ENCODE measurements at regions not wholly inside any gene's neighbourhood (a gene's known extent, or its start where the extent isn't known, plus 50 kb on each side); places are given as distances from the start of the nearest gene placed in this dataset.
"Not testable (repeated sequence)": the region's sequence is repeated elsewhere in the genome, so short reads cannot be mapped to it uniquely, and the experiment has no call there.

DNA sequence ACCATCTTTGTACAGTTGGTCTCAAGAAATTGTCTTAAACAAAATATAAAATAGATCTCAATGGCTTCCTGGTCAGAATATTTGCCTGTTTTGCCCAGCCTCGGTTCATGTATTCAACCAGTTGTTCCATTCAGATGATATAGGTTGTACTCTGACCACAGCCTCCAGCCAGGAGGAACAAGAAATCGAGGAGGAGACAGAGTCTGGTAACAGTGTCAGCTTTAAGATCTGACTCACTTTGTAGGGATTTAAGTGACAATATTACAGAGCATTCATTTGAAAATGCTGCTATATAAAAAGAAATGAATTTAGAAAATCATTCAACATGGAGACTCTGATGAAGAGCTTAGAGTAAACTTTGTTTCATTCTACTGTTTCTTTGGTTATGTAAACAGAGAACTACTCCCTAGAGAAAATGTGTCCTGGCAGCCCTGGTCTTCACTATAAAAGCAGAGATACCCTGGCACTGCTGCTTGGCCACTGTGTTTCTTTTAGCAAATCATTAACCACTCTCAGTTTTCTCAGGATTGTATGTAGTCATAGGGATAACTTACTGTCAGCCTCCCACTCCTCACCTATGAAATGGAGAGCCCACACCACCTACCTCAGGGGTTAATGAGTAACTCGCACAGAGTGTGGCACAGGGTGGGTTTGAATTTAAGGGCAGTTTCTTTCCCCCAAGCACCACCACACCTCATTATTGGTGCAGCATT lies 53.5 kb downstream of the PAGE2 start:
- DNase-seq, result no peak

- no peak for DNase-seq
Observed at GRCh38 chrX:55142919-55143310, 54.1 kb downstream of the PAGE2 start.

- no peak for DNase-seq
Observed at GRCh38 chrX:55143621-55144020, 54.8 kb downstream of the PAGE2 start.

- DNase-seq, result no peak
Observed at GRCh38 chrX:55144697-55145096, 55.9 kb downstream of the PAGE2 start.

DNA sequence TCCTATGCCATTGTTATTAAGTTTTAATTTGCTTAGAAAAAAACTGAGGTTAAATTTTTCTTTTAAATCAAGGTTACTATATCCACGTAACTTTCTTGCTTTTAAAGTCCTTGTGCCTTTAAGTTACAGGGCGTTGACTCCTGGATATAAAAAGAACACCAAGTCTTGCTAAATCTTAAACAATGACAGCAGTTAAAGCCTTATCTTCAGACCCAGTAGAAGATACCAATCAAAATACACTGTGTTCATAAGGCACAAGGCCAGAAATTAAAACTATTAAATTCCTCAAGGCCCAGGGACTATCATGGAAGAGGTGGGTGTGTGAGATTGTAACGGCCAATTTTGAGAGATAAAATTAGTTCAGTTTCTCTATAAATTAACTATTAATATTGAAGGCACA lies 60.4 kb downstream of the PAGE2 start:
- no peak for DNase-seq

- no peak for DNase-seq
Observed at GRCh38 chrX:55151199-55151598, 62.4 kb downstream of the PAGE2 start.

- peak; percentile 9 for DNase-seq
Observed at GRCh38 chrX:55159551-55159950, 60.6 kb upstream of the PAGE5 start.

DNA sequence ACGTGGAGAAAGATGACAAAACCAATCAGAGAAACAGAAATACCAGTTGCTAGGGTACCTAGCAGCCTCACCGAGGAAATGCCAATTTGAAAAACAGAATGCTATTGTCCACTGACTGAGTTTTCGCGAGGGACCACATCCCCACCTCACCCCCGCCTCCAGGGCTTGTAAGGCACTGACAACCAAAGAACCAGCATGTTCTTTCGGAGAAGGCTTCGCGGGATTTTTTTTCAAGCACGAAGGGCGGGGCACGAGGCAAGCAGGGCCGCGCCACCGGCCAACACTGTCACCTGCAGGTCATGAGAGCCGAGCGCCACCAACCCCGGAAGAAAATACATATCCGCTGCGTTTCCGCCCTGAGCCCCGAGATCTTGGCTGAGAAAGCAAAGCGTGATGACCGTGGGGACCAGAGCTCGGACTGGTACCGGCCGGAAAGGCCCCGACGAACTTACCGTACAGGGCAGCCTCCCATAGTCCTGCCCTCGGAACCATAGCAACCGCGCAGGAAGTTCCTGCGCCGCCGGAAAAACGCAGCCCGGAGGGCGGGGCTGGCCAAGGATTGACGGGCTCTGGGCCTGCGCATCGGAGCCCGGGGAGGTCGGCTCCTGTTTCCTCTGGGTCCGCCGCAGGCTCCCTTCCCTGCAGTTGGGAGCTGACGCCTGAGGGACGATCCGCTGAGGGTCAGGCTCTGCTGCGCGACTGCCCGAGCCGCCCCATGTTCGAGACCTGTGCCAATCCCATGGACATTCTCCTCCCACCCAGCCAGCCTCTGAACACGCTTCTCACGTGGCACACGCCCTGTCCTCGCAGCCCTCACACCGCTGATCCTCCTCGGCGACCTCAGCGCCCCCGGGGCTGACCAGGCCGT lies 59.2 kb upstream of the PAGE5 start:
- DNase-seq, result peak; percentile 89

DNA sequence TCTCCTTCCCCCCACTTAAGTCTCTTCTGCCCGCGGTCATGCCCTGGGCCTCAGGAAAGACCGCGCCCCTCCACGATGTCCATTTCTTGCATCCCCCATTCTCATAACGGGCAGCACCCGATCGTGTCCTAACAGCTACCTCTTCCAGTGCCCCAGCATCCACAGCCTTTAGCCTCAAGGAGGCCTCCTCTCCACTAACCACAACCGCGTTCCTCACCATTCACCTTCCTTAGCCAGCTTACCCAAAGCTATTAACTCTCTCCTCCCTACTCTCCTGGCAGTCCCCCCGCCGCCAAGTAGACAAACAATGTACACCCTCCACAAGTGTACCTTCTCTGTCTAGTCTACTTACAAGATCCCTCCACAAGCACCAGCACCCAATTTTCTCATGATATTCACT lies 58.6 kb upstream of the PAGE5 start:
- DNase-seq, result no peak

DNA sequence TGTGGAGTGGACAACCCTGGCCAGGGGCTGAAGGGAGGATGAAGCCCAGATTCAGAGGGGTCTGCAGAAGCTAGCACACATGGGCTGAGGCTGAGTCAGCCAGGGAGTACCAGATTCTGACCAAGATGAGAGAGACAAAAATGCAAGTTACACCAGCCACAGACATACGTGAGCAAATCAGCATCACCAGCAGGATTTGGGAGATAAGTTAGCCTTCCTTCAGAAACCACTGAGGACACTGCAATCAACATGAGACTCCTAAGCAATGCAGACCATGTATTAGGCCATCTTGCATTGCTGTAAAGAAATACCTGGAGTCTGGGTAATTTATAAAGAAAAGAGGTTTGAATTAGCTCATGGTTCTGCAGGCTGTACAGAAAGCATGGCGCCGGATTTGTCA lies 57.0 kb upstream of the PAGE5 start:
- no peak for DNase-seq

DNA sequence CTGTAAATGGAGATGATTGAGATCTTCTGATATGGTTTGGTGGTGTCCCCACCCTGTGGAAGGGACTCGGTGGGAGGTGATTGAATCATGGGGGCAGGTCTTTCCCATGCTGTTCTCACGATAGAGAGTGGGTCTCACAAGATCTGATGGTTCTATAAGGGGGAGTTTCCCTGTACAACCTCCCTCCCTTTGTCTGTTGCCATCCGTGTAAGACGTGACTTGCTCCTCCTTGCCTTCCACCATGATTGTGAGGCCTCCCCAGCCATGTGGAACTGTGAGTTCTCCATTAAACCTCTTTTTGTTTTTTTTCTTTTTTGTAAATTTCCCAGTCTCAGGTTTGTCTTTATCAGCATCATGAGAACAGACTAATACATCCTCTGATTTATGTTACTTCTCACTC lies 55.1 kb upstream of the PAGE5 start:
- not testable (repeated sequence) for DNase-seq

DNA sequence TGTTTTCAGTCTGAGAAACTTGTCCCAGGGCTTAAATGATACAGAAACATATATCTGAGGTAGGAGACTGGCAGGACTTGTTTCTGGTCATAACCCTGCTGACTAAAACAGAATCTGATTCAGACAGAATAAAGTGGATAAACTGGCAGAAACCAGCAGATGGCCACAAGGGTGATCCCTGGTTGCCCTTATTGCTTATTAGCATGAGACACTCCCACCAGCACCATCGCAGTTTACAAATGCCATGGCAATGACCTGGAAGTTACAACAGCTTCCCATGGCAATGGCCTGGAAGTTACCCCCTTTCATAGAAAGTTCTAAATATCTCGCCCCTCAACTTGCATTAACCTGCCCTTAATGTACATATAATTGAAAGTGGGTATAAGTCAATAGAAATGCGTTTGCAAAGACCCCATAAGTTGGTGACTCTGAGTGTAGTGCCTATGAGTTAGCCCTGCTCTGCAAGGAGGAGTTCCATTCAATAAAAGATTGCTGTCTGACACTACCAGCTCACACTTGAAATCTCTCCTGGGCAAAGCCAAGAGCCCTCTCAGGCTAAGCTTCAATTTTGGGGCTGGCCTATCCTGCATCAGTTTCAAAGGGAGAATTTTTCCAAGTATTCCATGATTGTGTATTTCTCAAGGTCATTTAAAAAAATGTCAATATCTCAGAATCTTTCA lies 52.9 kb upstream of the PAGE5 start:
- DNase-seq, result no peak

GRCh38 chrX:55167901-55168300 lies 52.2 kb upstream of the PAGE5 start:
- no peak for DNase-seq

DNA sequence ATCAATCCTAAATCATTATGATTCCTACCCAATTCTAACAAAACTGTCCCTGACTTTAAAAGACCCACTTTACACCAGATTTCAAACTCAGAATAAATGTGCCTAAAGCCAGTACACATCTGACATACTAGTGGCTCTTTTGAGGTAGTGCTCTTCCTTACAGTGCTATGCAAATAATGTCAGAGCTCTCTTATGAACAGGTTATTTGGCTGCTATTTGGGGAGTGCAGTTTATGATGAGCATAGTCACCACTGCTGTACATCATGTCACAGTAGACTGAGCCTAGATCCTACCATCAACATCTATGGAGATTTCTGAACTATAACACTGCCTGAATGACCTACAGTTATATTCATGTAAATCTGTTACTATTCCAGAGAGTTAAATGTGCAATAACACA lies 50.4 kb upstream of the PAGE5 start:
- no peak for DNase-seq
